ENCODE measurements at regions not wholly inside any gene's neighbourhood (a gene's known extent, or its start where the extent isn't known, plus 50 kb on each side); places are given as distances from the start of the nearest gene placed in this dataset.

DNA sequence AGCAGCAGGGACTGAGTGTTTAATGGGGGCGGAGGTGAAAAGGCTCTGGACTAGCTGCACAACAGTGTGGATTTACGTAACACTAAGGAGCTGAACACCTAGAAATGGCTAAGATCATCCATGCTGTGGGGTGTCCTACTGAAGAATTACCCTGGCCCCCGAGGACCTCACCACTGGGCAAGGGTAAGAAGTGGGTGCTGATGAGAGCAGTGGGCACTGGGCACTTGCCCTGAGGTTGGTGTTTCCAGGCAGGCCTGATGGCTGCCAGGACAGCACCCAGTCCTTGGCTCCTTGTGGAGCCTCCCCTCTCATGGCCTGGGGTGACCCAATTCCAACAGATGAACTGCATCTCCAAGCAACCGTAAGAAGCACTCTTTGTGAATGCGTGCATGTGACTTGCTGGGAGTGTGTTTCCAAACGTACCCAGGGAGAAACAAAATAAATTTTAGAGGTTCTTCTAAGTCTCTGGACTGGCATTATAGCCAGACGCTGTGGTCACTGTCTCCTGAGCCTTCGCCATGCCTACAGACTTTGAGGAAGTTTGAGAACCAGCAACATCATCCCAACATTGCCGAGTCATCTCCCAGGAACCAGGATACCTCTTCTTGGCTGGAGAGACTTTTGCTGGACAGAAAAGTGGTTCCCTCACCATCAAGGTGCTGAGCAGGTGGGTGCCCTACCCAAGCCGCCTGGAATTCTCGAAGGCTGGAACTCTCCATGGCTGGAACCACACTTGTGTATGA lies 245.9 kb downstream of the ERMARD start:
- TF ChIP-seq, protein P1, sequence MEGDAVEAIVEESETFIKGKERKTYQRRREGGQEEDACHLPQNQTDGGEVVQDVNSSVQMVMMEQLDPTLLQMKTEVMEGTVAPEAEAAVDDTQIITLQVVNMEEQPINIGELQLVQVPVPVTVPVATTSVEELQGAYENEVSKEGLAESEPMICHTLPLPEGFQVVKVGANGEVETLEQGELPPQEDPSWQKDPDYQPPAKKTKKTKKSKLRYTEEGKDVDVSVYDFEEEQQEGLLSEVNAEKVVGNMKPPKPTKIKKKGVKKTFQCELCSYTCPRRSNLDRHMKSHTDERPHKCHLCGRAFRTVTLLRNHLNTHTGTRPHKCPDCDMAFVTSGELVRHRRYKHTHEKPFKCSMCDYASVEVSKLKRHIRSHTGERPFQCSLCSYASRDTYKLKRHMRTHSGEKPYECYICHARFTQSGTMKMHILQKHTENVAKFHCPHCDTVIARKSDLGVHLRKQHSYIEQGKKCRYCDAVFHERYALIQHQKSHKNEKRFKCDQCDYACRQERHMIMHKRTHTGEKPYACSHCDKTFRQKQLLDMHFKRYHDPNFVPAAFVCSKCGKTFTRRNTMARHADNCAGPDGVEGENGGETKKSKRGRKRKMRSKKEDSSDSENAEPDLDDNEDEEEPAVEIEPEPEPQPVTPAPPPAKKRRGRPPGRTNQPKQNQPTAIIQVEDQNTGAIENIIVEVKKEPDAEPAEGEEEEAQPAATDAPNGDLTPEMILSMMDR (conservative IDR thresholded peaks at IDR 0.05) = no peak
- no peak for TF ChIP-seq ZFX (IDR thresholded peaks at IDR 0.05)

Measured in C4-2B (cell line).